DMS53 (cell line): ENCODE measurements at regions not wholly inside any gene's neighbourhood (a gene's known extent, or its start where the extent isn't known, plus 50 kb on each side); places are given as distances from the start of the nearest gene placed in this dataset.
A peak's percentile ranks its signal among the peaks of the same experiment; 100 is the strongest.

Source experiments
- DNase-seq: peaks from one replicate; lab custom pipeline; 2025; lab: John Stamatoyannopoulos, UW

DNA sequence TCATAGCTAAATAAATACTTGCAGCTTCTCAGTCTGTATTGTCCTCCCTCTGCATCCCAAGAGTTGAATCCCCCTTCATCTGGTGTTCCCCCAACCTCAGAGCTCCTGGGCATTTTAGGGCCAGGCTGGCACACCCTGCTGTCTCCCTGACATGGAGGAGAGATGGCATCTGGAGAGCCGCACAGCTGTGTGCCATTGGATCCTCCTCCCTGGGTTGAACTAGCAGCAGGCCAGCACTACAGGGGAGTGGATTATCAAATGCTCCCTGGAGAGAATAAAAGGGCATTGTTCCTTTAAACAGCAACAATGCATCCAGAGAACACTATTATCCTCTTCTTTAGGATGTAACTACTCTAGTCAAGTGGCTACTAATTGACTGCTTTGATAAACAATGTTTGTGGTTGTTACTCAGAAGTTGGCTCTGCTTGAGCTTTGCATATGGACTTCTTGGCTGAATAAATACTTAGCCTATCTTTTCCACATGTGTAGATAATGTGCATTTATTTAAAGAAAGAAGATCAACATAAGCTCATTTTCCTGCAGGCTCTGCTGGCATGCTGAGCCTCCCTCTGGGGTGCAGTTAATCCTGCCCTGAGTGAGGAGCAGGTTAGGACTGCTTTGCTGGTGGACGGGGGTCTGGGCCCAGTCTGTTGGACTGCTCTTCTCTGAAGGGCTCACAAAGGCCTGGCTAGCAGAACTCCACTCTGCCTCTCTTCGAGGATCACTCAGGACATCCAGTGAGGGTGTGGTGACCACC, 897.2 kb downstream of the TBC1D22A start:
- DNase-seq: no peak

DNA sequence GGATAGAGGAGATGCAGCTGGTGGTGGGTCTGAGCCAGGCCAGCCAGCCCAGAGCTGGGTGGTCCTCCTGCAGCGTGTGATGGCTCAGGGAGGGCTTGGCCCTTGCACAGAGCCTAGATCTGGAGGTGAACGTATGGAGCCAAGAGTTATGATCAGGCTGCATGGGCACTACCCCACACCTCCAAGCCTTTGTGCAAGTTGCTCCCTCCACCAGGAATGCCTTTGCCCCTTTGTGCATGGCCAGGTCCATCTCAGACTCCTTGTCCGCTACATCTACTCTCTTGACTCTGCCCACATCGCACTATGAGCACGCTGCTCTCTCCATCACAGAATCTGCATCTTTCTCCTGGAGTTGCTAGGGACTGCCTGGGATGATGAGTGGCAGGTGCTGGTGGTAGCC, 895.7 kb downstream of the TBC1D22A start:
- no peak for DNase-seq

DNA sequence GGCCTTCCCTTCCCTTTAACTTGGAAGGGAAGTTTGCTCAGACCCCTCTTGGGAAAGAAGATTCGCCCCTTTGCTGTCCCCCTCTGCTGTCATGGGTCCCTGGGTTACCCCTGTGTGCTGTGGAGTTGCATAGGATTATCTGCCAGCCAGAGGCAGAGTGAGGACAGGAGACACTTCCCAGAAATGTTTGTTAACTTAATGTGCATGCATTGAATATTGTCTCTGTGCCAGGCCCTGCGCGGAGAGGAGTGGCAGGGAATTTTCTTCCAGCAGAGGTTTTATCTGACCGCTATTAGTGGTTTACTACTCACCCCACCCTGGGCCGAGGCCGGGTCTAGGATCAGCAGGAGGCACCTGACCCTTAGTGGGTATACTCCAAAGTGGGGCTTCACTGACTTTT, 894.8 kb downstream of the TBC1D22A start:
- no peak for DNase-seq

DNA sequence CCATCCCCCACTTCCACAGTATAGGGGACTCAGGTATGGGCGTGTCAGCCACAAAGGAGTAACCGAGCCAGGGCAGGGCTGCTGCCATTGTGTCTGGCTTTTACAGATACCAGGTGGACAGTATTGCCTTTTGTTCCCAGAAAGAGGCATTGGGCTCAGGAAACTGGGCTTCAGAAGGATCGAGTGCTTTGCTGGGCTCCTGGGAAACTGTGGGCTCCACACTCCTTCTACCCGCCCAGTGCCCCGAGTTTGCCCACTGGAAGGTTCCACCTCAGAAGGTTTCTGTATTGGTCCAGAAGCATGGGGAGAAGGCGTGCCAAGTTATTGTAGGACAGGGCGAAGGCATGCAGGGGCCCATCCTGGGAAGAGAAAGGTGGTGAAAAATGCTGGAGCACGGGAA, 894.4 kb downstream of the TBC1D22A start:
- DNase-seq: no peak

DNA sequence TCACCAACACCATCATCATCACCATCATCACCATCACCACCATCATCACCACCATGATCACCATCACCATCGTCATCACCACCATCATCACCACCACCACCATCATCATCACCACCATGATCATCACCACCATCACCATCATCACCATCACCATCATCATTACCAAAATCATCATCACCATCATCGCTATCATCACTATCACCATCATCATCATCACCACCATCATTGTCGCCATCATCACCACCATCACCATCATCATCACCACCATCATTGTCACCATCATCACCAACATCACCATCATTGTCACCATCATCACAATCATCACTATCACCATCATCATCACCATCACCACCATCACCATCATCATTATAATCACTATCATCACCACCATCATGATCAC, 893.5 kb downstream of the TBC1D22A start:
- no peak for DNase-seq

DNA sequence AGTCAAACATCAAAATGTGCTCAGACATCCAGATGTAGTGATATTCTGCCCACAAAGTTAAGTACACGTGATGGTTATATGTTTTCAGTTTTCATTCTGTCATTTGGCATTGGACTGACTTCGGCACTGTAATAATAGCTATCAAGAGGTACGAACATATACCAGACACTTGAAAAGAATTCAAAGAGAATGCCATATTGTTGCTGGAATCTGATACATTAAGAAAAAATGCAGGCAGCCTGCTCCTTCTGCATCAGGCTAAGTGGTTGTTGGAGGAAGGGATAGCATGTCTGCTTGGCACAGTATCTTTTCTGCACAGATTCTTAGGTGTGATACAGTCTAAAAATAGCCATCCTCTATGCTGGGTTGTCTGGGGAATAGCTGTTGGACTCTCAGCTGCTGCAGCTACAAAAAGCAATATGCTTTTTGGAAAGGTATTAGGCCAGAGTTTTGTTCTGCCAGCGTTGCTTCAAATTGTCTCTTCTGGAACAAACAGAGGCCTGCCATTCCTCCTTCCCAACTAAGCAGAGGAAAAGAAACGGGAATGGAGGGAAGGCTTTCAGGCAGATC, 892.6 kb downstream of the TBC1D22A start:
- no peak for DNase-seq

DNA sequence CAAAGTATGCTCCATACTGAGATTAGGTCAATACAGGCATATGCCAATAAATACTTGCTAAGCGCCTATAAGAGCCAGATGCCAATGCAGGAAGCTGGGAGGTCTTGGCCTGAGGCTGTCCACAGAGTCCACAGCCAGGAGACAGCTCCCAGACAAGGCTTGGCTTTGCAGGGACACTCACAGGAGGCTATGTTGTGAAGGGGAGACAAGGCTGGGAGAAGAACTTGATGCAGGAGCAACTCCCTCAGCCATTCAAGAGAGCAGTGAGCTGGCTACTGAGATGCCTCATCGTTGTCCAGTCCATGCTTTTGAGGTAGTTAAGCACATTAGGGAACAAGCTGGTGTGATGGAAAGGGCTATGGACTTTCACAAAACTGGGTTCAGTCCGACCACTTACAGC, 891.5 kb downstream of the TBC1D22A start:
- no peak for DNase-seq

DNA sequence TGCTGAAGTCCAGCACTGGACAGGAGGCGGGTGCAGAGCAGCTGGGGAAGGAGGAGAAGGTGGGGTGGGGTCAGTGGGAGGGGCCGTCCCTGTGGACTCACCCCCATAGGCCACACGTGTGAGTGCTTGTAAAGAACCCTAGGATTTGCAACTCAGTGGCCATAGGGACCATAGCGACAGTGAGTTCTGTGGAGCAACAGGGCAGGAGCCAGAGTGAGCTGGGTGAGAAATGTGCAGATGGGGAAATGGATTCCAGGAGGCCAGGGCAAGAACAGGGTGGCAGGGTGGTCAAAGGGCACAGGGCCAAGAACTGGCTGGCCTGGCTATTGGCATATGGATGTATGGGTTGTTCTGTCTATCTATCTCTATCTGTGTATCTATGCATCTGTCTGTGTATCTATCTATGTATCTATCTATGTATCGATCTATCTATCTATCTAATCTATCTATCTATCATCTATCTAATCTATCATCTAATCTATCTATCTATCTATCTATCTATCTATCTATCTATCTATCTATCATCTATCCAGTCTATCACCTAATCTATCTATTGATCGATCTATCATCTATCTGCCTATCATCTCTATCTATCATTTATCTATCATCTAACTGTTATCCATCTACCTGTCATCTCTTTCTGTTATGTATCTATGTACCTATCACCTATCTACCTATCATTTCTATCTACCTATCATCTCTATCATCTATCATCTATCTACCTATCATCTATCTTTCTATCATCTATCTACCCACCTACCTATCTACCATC, 889.0 kb downstream of the TBC1D22A start:
- DNase-seq: no peak

DNA sequence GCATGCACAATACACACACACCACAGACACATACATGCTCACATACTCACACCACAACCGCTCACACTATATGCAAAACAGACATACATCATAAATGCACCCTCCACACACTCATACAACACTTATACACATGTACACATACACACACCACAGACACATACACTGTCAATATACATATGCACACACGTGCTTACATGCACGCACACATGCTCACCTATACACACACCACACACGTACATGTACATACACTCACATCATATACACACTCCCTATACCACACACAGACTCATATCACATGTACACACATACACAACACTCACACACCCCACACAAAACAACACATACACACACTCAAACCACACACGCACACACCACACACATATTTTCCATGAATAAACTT, 885.3 kb downstream of the TBC1D22A start:
- DNase-seq: no peak

DNA sequence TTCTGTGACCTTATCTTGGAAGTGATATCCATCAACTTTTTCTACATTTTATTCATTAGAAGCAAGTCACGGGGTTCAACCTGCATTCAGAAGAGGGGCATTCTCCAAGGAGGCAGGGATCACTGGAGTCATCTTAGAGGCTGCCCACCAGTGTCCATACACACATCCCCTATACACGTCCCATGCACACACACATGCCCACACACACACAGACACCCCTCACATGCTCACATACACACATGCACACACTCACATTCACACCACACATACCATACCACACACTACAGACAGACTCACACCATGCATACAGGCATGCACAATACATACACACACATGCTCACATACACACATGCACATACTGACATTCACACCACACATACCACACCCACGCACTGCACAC, 884.7 kb downstream of the TBC1D22A start:
- DNase-seq: no peak

DNA sequence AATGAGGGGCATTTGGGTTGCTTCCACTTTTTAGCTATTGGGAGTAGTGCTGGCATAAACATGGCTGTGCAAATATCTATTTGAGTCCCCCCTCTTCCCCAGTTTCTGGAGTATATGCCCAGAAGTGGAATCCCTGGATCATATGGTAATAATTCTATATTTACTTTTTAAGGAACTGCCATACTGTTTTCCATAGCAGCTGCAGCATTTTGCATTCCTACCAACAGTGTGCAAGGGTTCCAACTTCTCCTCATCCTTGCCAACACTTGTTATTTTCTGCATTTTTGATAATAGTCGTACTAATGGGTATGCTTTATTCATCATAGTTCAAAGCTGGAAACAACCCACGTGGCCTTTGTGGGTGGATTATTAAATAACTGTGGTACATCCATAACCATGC, 883.5 kb downstream of the TBC1D22A start:
- no peak for DNase-seq

DNA sequence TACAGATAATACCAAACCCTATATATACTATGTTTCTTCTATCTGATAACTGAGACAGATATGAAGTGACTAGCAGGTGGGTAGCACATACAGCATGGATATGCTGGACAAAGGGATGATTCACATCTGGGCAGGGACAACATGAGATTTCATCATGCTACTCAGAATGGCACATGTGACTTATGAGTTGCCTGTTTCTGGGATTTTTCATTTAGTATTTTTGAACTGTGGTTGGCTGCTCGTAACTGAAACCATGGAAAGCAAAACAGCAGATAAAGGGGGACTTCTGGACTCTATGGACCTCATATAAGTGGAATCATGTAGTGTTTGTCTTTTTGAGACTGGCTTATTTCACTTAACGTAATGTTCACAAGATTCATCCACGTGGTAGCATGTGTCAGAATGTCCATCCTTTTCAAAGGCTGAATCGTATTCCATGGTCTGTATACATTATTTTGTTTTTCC, 883.0 kb downstream of the TBC1D22A start:
- DNase-seq: peak; percentile 4

DNA sequence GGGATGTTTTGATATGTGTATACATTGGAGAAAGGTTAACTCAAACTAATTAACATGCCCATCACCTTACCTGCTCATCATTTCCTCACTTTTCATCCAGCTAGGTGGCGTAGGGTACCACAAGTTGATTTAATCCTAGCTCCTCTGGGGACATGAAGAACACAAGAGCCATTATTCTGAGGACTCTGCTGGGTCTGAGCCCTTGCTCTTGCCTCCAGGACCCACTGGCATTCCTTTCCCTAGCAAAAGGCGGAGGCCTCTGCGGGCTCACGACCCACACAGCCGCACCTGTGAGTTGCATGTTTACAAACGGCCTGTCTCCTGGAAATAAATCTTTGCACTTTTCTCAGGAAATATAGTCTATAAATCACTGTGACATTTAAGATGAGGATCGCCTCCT, 871.9 kb downstream of the TBC1D22A start:
- DNase-seq: no peak

DNA sequence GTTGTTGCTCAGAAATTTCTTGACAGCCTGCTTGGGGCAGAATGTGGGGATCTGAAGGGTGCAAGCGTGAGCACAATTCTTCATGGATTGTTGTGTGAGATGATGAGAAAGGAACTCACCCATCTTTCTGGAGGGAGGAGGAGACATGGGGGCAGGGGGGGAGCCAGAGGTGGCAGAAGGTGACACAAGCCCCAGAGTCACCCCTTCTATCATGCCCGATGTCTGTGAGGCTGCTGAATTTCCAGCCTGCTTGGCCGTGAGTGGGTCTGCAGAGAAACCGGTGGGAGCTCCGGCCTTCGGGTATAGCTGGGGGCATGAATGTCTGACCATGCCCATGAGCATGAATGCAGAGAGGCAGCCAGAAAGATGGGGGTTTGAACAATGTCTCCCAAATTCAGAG, 870.7 kb downstream of the TBC1D22A start:
- DNase-seq: no peak

DNA sequence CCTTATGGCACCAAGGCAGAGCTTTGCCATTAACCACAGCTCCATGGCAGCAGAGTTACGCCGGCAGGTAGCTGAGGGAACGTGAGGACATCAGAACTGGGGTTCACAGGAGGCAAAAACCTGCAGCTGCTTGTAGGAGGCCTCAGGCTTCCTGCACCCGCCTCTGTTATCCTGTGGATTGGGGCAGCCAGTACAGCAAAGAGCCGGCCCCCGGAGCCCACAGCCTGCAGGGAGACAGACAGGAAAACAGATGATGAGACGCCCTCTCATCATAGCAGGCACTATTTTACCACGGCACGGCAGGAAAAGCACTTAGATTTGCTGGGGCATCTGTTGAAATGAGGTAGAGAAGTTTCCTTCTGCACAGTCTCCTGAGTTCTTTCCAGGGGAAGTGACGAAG, 870.3 kb downstream of the TBC1D22A start:
- DNase-seq: no peak

DNA sequence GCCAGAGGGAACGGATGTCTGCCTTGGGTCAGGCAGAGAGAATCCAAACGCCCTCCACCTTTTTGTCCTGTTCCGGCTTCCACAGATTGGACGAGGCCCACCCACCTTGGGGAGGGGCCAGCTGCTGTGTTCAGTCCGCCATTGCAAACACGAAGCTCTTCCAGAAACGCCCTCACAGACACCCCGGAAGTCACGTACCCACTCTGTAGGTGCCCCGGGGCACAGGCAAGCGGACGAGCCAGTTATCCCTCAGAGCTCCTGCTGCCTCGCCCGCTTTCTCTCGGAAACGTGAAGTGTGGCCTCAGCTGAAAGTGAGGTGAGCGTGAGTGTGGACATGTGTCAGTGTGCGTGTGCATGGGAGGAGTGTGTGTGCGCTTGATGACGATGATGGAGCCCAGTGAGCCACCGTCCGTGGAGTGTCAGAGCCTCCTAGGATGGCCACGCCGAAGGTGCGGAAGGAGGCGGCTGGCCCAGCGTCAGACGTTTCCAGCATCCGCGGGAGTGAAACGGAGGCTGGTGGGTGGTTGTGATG, 869.2 kb downstream of the TBC1D22A start:
- peak; percentile 95 for DNase-seq

DNA sequence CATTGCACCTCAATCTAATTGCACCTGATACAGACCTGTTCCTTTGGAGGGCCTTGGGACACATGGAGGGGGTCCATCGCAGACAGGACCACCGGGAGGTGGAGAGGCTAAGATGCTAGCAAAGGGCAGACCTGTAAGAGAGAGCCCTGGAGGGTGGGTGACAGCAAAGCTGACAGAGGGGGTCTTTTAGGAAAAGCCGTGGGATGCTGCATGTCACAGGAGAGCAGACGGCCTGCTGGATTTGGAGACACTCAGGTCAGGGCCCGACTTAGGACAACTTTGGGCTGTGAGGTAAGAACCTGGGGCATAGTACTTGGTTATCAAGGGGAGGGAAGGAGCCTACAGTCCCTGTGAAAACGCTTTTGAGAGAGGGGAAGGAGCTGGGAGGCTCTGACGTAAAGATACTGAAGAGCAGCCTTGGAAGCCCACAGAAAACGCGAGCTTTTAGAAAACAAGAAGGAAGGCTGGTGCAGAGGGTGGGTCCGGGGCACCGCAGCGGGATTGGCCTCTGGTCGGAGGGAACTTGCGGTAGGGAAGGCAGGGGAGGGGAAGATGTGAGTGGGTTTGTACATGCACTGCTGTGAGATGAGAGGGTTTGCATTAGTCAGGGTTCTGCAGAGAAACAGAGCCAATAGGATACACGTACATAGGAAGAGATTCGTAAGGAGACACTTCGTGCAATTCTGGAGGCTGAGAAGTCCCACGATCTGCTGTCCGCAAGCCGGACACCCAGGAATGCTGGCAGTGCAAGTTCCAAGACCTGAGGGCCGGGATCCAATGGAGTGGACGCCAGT, 868.5 kb downstream of the TBC1D22A start:
- no peak for DNase-seq

DNA sequence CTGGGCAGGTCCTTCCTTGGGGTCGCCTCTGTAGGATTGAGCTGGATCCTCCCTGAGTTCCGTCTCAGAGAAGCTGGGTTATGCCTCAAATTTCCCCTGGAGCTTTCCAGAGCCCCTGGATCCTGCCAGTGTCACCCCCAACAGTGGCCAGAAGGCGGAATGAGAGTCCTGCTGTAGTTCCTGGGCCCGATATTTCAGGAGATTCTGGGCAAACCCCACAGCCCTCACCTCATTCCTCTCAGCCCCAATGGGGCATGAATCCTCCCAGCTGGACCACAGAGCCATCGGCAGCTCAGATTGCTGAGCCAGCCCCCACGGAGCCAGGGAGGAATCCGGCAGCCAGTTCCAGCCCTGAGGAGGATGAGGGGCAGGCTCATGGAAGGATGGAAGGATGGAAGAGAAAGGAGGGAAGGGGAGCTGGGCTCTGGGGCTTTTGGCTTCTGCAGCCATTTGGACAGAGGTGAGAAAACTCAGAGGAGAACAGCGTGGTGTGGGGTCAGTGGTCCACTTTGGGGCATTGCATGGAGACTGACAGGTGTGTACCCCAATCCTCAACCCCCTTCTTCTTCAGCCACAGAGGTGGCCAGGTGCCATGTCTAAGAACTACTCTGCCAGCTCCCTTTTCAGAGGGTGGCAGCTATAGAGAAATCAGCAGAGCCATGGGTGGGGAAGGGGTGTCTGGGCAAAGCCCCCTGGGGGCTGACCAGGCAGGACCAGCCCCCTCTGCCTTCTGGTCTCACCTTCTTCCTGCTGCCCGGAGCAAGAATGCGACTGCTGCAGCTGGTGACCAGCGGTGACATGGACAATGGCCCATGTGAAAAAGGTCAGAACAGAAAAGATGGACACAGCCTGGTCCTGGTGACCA, 867.6 kb downstream of the TBC1D22A start:
- no peak for DNase-seq

DNA sequence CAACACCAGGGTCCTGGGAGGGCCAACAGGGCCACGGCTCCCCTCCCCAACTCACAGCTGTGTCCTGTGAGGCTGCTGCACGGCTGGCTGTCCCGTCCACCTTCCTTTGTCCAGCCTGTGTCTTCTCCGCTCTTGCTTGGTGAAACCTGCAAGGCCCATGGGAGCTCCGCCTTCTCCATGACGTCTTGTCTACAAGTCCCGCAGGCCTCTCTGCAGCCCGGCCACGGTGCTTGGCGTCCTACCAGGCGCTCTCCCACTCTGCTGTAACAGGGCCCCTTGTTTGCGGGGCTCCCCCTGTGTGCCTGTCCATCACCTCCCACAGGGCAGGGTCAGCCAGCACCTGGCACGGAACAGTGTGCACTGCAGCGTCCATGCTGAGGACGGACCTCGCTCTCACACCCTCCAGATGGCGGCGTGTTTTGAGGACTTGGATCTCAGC, 866.8 kb downstream of the TBC1D22A start:
- no peak for DNase-seq

DNA sequence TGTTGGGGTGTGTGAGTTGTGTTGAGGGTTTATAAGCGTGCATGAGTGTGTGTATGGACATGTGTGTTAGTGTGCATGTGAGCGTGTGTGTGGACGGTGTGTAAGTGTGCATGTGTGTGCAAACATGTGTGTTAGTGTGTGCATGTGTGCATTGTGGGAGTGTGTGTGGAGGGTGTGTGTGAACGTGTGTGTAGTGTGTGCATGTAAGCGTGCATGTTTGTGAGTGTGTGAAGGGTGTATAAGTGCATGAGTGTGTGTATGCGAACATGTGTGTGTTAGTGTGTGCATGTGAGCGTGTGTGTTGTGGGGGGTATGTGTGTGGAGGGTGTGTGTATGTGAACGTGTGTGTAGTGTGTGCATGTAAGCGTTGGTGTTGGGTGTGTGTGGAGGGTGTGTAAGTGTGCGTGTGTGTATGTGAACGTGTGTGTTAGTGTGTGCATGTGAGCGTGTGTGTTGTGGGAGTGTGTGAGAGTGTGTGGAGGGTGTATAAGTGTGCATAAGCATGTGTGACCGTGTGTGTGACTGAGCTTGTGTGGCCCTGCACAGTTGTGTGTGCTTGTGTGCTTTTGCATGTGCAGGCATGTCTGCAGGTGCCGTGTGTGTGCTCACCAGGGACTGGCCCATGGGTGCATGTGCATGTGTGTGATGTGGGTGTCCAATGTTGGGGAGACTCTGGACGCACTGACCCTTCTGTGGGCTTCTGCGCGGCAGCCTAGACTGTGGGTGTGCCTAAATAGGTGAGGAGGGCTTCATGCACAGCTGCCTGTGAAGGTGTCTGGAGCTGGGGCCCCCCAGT, 866.2 kb downstream of the TBC1D22A start:
- DNase-seq: no peak
